IMR-90 (cell line): ENCODE measurements at regions not wholly inside any gene's neighbourhood (a gene's known extent, or its start where the extent isn't known, plus 50 kb on each side); places are given as distances from the start of the nearest gene placed in this dataset.

Experiments used
- ATAC-seq: fragments of 200-7000 bp; cut with Tn5 transposase; 2 replicates; pipeline ENCODE4 v1.9.1; 2020; ENCODE audit warnings: low read depth, mild to moderate bottlenecking, moderate library complexity
- BruUV-seq: library from RNA; stranded (reverse); fragments of 400-500 nt; replicated peaks from 2 replicates; lab custom pipeline; 2021; lab: Mats Ljungman, UMichigan
- CTCF ChIA-PET: fragments of 300-600 bp; formaldehyde crosslinking; extraction: SDS; loops from one replicate; lab custom pipeline; 2021; ENCODE audit warnings: antibody characterized with exemption; lab: Yijun Ruan, JAX
- POLR2A ChIA-PET: fragments of 300-600 bp; sonication (Branson Sonifier 250); formaldehyde crosslinking; loops from one replicate; lab custom pipeline; 2022; ENCODE audit warnings: antibody characterized with exemption; ENCODE audit not compliant: unreplicated experiment; lab: Charles Lee
- DNase-seq: peaks from one replicate; pipeline ENCODE4 v3.0.0; 2013
- H2AFZ ChIP-seq: replicated peaks from 2 replicates; pipeline ENCODE3; 2013; ENCODE audit warnings: low read length, mild to moderate bottlenecking; ENCODE audit not compliant: poor library complexity
- H2AK5ac ChIP-seq: 2 replicates; pipeline ENCODE4 v1.6.1; 2013; ENCODE audit warnings: low read depth, low read length, inconsistent platforms
- H2AK9ac ChIP-seq: replicated peaks from 2 replicates; pipeline ENCODE3; 2013; ENCODE audit warnings: mild to moderate bottlenecking, low read depth, low read length, moderate library complexity; ENCODE audit not compliant: poor library complexity
- H2BK120ac ChIP-seq: 2 replicates; pipeline ENCODE4 v1.6.1; 2013; ENCODE audit warnings: low read depth, low read length, inconsistent platforms
- H2BK15ac ChIP-seq: 3 replicates; pipeline ENCODE4 v1.6.1; 2013; ENCODE audit warnings: low read depth, low read length, inconsistent platforms
- H2BK20ac ChIP-seq: 2 replicates; pipeline ENCODE4 v1.6.1; 2013; ENCODE audit warnings: low read depth, mild to moderate bottlenecking, inconsistent platforms, low read length, moderate library complexity
- H2BK5ac ChIP-seq: 2 replicates; pipeline ENCODE4 v1.6.1; 2013; ENCODE audit warnings: mild to moderate bottlenecking, low read depth, low read length, inconsistent platforms; ENCODE audit not compliant: poor library complexity, severe bottlenecking
- H3K14ac ChIP-seq: replicated peaks from 2 replicates; pipeline ENCODE4 v1.6.1; 2013; ENCODE audit warnings: low read depth, low read length, inconsistent platforms
- H3K18ac ChIP-seq: 2 replicates; pipeline ENCODE4 v1.6.1; 2013; ENCODE audit warnings: low read depth, low read length, control low read depth
- H3K23ac ChIP-seq: 2 replicates; pipeline ENCODE4 v1.6.1; 2013; ENCODE audit warnings: low read depth, low read length, inconsistent platforms
- H3K27ac ChIP-seq: 2 replicates; pipeline ENCODE4 v1.5.1; 2013; ENCODE audit warnings: mild to moderate bottlenecking, control low read depth, low read length; ENCODE audit not compliant: insufficient read depth
- H3K27me3 ChIP-seq: 2 replicates; pipeline ENCODE4 v1.6.1; 2013; ENCODE audit warnings: low read length; ENCODE audit not compliant: control insufficient read depth, insufficient read depth
- H3K36me3 ChIP-seq: 2 replicates; pipeline ENCODE4 v1.6.1; 2013; ENCODE audit warnings: low read length, mixed read lengths; ENCODE audit not compliant: control insufficient read depth, insufficient read depth
- H3K4ac ChIP-seq: 2 replicates; pipeline ENCODE4 v1.6.1; 2013; ENCODE audit warnings: low read depth, low read length, inconsistent platforms
- H3K4me1 ChIP-seq: 2 replicates; pipeline ENCODE4 v1.6.1; 2013; ENCODE audit warnings: low read length, mixed read lengths; ENCODE audit not compliant: control insufficient read depth, insufficient read depth
- H3K4me2 ChIP-seq: 2 replicates; pipeline ENCODE4 v1.6.1; 2013; ENCODE audit warnings: low read depth, mild to moderate bottlenecking, control low read depth, low read length, moderate library complexity
- H3K4me3 ChIP-seq: 2 replicates; pipeline ENCODE4 v1.5.1; 2013; ENCODE audit warnings: low read depth, mild to moderate bottlenecking, control low read depth, low read length, moderate library complexity; ENCODE audit not compliant: insufficient read depth
- H3K56ac ChIP-seq: 2 replicates; pipeline ENCODE4 v1.6.1; 2013; ENCODE audit warnings: low read length, inconsistent platforms; ENCODE audit not compliant: insufficient read depth; ENCODE audit errors: extremely low read depth
- H3K79me1 ChIP-seq, 2 experiments: 2 replicates each; pipeline ENCODE4 v1.6.1; 2013; ENCODE audit warnings: low read length in 2 of 2, inconsistent platforms in 1 of 2, low read depth in 1 of 2
- H3K9ac ChIP-seq: 2 replicates; pipeline ENCODE4 v1.6.1; 2013; ENCODE audit warnings: low read depth, low read length, control low read depth
- H3K9me1 ChIP-seq: 2 replicates; pipeline ENCODE4 v1.6.1; 2013; ENCODE audit warnings: low read length, inconsistent platforms; ENCODE audit not compliant: insufficient read depth
- H3K9me3 ChIP-seq: 2 replicates; pipeline ENCODE4 v1.6.1; 2013; ENCODE audit warnings: low read length; ENCODE audit not compliant: control insufficient read depth, insufficient read depth
- H4K20me1 ChIP-seq: 2 replicates; pipeline ENCODE4 v1.6.1; 2013; ENCODE audit warnings: low read length, inconsistent platforms; ENCODE audit not compliant: insufficient read depth
- H4K5ac ChIP-seq: 2 replicates; pipeline ENCODE4 v1.6.1; 2013; ENCODE audit warnings: mild to moderate bottlenecking, low read depth, low read length, control low read depth
- H4K8ac ChIP-seq, 2 experiments: 2 replicates each; pipeline ENCODE4 v1.6.1; 2013; ENCODE audit warnings: low read depth in 2 of 2, low read length in 2 of 2, control low read depth in 1 of 2, inconsistent platforms in 1 of 2
- H4K91ac ChIP-seq: 2 replicates; pipeline ENCODE4 v1.6.1; 2013; ENCODE audit warnings: low read depth, low read length, inconsistent platforms; ENCODE audit not compliant: insufficient read depth
- BHLHE40 ChIP-seq: fragments of 150-350 bp; IDR thresholded peaks from 2 replicates; pipeline ENCODE4 v1.6.1; 2016; ENCODE audit warnings: mild to moderate bottlenecking, low read depth, low read length
- RAD21 ChIP-seq: IDR thresholded peaks from 2 replicates; pipeline ENCODE4 v1.6.1; 2012; ENCODE audit warnings: low read length, improper control_type of control experiment
- WGBS, 2 experiments: methylation state at CpG; one replicate each; pipeline versions ENCODE4 v1.1.5 to v1.1.7; 2013; ENCODE audit warnings: missing lambda C conversion rate in 2 of 2; ENCODE audit not compliant: insufficient read length in 1 of 2; ENCODE audit errors: extremely low coverage in 2 of 2; 5-methylcytosine and 5-hydroxymethylcytosine counted together
- dilution Hi-C: fragments of 300-500 bp; cut with HindIII; formaldehyde crosslinking; loops from one replicate; pipeline ENCODE4 v1.14.3; 2018; ENCODE audit warnings: low sequenced_read_pairs; ENCODE audit not compliant: unreplicated experiment
- in situ Hi-C: fragments of 300-500 bp; cut with MboI; formaldehyde crosslinking; loops from 3 replicates; pipeline ENCODE4 v1.14.3; 2019; ENCODE audit warnings: low sequenced_read_pairs, inconsistent platforms, mixed read lengths
- intact Hi-C: fragments of 100-400 bp; cut with micrococcal nuclease; formaldehyde crosslinking; loops from 2 replicates; pipeline ENCODE4 v1.10.0; 2022
- TF ChIP-seq, protein P1 (sequence below): conservative IDR thresholded peaks from 2 replicates; pipeline ENCODE4 v1.5.1; 2012; ENCODE audit warnings: mild to moderate bottlenecking, low read depth, low read length, improper control_type of control experiment

DNA sequence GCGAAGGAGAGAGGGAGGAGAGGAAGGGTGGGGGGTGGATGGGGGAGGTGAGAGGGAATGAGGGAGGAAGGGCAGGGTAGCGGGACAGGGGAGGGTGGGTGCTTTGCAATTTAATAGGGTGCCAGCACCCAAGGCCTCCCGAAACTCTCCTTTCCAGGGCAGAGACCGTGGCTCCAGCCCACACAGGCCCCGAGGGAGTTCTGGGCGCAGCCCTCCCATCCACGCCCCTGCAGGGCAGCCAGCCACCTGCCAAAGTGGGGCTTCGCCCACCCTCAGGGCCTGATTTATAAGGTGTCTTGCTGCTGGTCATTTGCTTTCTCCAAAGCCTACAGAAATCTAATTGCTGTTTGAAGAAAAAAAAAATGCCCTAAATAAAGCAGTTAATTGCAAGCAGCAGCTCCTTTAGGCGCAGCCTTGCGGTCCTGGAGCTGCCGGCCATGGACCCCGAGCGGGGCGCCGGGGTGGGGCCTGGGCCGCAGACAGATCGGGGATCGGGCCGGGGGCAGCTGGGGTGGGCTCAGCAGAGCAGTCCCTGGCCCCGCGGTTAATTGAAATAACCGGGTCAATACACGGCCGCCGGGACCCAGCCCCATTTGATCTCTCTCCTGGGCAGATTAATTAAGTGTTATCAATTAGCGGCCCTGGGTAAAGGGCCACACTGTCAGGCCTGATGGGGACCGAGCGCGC, 106.0 kb upstream of the NKX1-1 start:
- in situ Hi-C loops = no loop called here
- DNase-seq = no peak
- no peaks in the 10 kb centered on the region for H3K9me1 ChIP-seq
- no peaks in the 10 kb centered on the region for H3K79me1 ChIP-seq
- no peak overlapping the region for H2AK9ac ChIP-seq
- H2BK20ac ChIP-seq = no peak overlapping the region
- ChIA-PET POLR2A (no interaction called here), CTCF (no interaction called here)
- H3K27me3 ChIP-seq = peaks cover 61% of the 10 kb centered on the region
- H3K4me3 ChIP-seq = no peak overlapping the region
- no peak overlapping the region for H3K9ac ChIP-seq
- H3K18ac ChIP-seq = no peak overlapping the region
- H3K4me1 ChIP-seq = no peaks in the 10 kb centered on the region
- peaks cover 12% of the 10 kb centered on the region; the same call in 1 of the 2 replicates for H3K9me3 ChIP-seq
- no peak overlapping the region for H2BK5ac ChIP-seq
- BruUV-seq = no TSS peak
- H3K14ac ChIP-seq = no peak overlapping the region
- no peak overlapping the region for H2AK5ac ChIP-seq
- no peak overlapping the region for H3K27ac ChIP-seq
- no peak overlapping the region for H3K23ac ChIP-seq
- no peaks in the 10 kb centered on the region for H3K36me3 ChIP-seq
- H2BK15ac ChIP-seq = no peak overlapping the region
- no peak overlapping the region for H2AFZ ChIP-seq
- H4K8ac ChIP-seq = no peak overlapping the region
- no peak for ATAC-seq
- H3K56ac ChIP-seq = no peak overlapping the region
- H3K4ac ChIP-seq = no peak overlapping the region
- H4K20me1 ChIP-seq = no peaks in the 10 kb centered on the region; the same call in 1 of the 2 replicates
- no peak overlapping the region for H4K91ac ChIP-seq
- 52 to 100% methylated on average over 1 to 18 of the region's 29 CpGs for whole genome bisulfite sequencing, 2 experiments
- TF ChIP-seq BHLHE40 (no peak), RAD21 (no peak)
- TF ChIP-seq, protein P1, sequence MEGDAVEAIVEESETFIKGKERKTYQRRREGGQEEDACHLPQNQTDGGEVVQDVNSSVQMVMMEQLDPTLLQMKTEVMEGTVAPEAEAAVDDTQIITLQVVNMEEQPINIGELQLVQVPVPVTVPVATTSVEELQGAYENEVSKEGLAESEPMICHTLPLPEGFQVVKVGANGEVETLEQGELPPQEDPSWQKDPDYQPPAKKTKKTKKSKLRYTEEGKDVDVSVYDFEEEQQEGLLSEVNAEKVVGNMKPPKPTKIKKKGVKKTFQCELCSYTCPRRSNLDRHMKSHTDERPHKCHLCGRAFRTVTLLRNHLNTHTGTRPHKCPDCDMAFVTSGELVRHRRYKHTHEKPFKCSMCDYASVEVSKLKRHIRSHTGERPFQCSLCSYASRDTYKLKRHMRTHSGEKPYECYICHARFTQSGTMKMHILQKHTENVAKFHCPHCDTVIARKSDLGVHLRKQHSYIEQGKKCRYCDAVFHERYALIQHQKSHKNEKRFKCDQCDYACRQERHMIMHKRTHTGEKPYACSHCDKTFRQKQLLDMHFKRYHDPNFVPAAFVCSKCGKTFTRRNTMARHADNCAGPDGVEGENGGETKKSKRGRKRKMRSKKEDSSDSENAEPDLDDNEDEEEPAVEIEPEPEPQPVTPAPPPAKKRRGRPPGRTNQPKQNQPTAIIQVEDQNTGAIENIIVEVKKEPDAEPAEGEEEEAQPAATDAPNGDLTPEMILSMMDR = no peak
- no peak overlapping the region for H2BK120ac ChIP-seq
- intact Hi-C loops = loop anchor here (5.0 kb wide), 1 partner anchor 155 kb away; no protein-coding TSS in a partner anchor
- dilution Hi-C loops = no loop called here
- H3K4me2 ChIP-seq = no peak overlapping the region
- no peak overlapping the region for H4K5ac ChIP-seq
